ENCODE measurements at regions not wholly inside any gene's neighbourhood (a gene's known extent, or its start where the extent isn't known, plus 50 kb on each side); places are given as distances from the start of the nearest gene placed in this dataset.

GRCh38 chr7:12970626-12971025 lies 283.2 kb downstream of the ARL4A start:
- TF ChIP-seq OSR1 (CRISPR knock-in tag; IDR thresholded peaks at IDR 0.05): no peak
- TF ChIP-seq ARNTL (CRISPR knock-in tag; IDR thresholded peaks at IDR 0.05; ENCODE audit: borderline replicate concordance, low read depth): no peak

Measured in SK-N-SH treated with all-trans-retinoic acid at 6 μM for 48 hours (cell line).